Suppressor macrophage (primary cell): ENCODE measurements at regions not wholly inside any gene's neighbourhood (a gene's known extent, or its start where the extent isn't known, plus 50 kb on each side); places are given as distances from the start of the nearest gene placed in this dataset.
"Not testable (repeated sequence)": the region's sequence is repeated elsewhere in the genome, so short reads cannot be mapped to it uniquely, and the experiment has no call there.

Experiments used
- DNase-seq, 4 experiments: peaks; one replicate each; pipeline ENCODE4 v3.0.0-alpha.2; 2020 to 2022

- DNase-seq, result no peak
Measured at GRCh38 chr18:35827275-35827902, 145.1 kb upstream of the RMP24 start.

GRCh38 chr18:35827903-35828275, 144.6 kb upstream of the RMP24 start:
- no peak for DNase-seq

- no peak for DNase-seq
Measured at GRCh38 chr18:35828591-35828990, 143.9 kb upstream of the RMP24 start.

GRCh38 chr18:35835366-35835765, 137.1 kb upstream of the RMP24 start:
- DNase-seq, result no peak

GRCh38 chr18:35835833-35836232, 136.6 kb upstream of the RMP24 start:
- DNase-seq, result peak; percentile 46 to 74 (median 57)

- DNase-seq, result no peak
Measured at GRCh38 chr18:35836932-35837331, 135.5 kb upstream of the RMP24 start.

- no peak for DNase-seq
Measured at GRCh38 chr18:35837922-35838496, 134.5 kb upstream of the RMP24 start.

GRCh38 chr18:35841283-35841682, 131.2 kb upstream of the RMP24 start:
- no peak for DNase-seq

GRCh38 chr18:35842536-35842935, 129.9 kb upstream of the RMP24 start:
- DNase-seq, result peak in 3 of 4 experiments; percentile 13 to 33 (median 28)

- not testable (repeated sequence) for DNase-seq
Measured at GRCh38 chr18:35848321-35848720, 124.2 kb upstream of the RMP24 start.

GRCh38 chr18:35849241-35849640, 123.2 kb upstream of the RMP24 start:
- DNase-seq, result not testable (repeated sequence)

- DNase-seq, result no peak
Measured at GRCh38 chr18:35851286-35851970, 121.1 kb upstream of the RMP24 start.

- DNase-seq, result no peak
Measured at GRCh38 chr18:35852786-35853185, 119.7 kb upstream of the RMP24 start.

GRCh38 chr18:35854095-35854494, 118.4 kb upstream of the RMP24 start:
- DNase-seq, result no peak

GRCh38 chr18:35856178-35856577, 116.3 kb upstream of the RMP24 start:
- no peak for DNase-seq

GRCh38 chr18:35856721-35857120, 115.8 kb upstream of the RMP24 start:
- DNase-seq, result not testable (repeated sequence)

GRCh38 chr18:35857581-35857980, 114.9 kb upstream of the RMP24 start:
- not testable (repeated sequence) for DNase-seq

GRCh38 chr18:35861367-35862118, 110.9 kb upstream of the RMP24 start:
- DNase-seq, result no peak

GRCh38 chr18:35862119-35862640, 110.3 kb upstream of the RMP24 start:
- DNase-seq, result no peak

- no peak for DNase-seq
Measured at GRCh38 chr18:35864916-35865315, 107.6 kb upstream of the RMP24 start.

GRCh38 chr18:35868915-35869314, 103.6 kb upstream of the RMP24 start:
- peak in 2 of 4 experiments; percentile 41 to 55 for DNase-seq

GRCh38 chr18:35871337-35871736, 101.1 kb upstream of the RMP24 start:
- DNase-seq, result no peak

- no peak for DNase-seq
Measured at GRCh38 chr18:35875566-35875965, 96.9 kb upstream of the RMP24 start.
